ENCODE measurements at regions not wholly inside any gene's neighbourhood (a gene's known extent, or its start where the extent isn't known, plus 50 kb on each side); places are given as distances from the start of the nearest gene placed in this dataset.

DNA sequence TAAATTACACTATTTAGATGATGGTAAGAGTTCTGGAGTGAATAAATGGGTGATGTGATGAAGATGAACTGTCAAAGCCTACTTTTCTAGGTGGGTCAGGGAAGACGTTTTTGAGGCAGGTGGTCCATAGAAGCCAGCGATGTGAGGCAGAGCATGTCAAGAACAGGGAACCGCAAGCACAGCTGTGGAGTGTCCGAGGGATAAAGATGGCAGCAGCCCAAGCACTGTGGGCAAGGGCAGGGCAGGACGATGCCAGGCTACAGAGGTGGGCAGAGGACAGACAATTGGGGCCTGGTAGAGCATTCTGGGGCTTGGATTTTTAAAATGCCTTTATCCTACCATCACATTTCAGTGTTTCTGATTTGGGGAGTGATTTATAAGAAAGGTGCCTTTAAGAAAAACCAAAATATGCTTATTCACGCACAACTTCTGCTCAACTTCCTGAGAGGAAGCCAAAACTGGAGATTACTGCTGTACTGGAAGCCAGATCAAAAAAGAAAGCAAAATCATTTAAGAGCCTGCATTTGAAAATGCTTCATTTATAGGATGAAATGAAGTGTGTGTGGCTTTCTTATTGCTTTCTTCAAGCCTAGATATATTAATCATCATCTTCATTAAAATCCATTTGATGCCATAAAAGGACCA lies 119.0 kb upstream of the WDR17 start:
- H2AFZ ChIP-seq (ENCODE audit: low read depth, low read length), result no peak overlapping the region
- H3K27me3 ChIP-seq (ENCODE audit: insufficient read depth, low read length, poor library complexity), result no peaks in the 10 kb centered on the region
- no peaks in the 10 kb centered on the region for H4K20me1 ChIP-seq (ENCODE audit: insufficient read depth, low read length)
- TF ChIP-seq, protein P1, sequence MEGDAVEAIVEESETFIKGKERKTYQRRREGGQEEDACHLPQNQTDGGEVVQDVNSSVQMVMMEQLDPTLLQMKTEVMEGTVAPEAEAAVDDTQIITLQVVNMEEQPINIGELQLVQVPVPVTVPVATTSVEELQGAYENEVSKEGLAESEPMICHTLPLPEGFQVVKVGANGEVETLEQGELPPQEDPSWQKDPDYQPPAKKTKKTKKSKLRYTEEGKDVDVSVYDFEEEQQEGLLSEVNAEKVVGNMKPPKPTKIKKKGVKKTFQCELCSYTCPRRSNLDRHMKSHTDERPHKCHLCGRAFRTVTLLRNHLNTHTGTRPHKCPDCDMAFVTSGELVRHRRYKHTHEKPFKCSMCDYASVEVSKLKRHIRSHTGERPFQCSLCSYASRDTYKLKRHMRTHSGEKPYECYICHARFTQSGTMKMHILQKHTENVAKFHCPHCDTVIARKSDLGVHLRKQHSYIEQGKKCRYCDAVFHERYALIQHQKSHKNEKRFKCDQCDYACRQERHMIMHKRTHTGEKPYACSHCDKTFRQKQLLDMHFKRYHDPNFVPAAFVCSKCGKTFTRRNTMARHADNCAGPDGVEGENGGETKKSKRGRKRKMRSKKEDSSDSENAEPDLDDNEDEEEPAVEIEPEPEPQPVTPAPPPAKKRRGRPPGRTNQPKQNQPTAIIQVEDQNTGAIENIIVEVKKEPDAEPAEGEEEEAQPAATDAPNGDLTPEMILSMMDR (IDR thresholded peaks at IDR 0.05; ENCODE audit: borderline replicate concordance, extremely low read depth, low read length, poor library complexity, severe bottlenecking), result no peak
- no peak for TF ChIP-seq EZH2 (IDR thresholded peaks at IDR 0.05; ENCODE audit: borderline replicate concordance, low read depth, low read length, severe bottlenecking)
- no peak overlapping the region for H3K9ac ChIP-seq (ENCODE audit: low read depth, low read length)
- H3K79me2 ChIP-seq (ENCODE audit: insufficient read depth, low read length), result no peaks in the 10 kb centered on the region
- no peak for DNase-seq
- no peaks in the 10 kb centered on the region for H3K9me3 ChIP-seq (ENCODE audit: insufficient read depth, low read length, severe bottlenecking)
- no peak overlapping the region for H3K4me3 ChIP-seq (ENCODE audit: low read depth in 1 of 2, low read length in 2 of 2)
- no peak for ATAC-seq (ENCODE audit: insufficient read depth, low read depth)
- no peaks in the 10 kb centered on the region for H3K4me1 ChIP-seq (ENCODE audit: insufficient read depth, low read length)
- H3K36me3 ChIP-seq (ENCODE audit: insufficient read depth, low read length), result no peaks in the 10 kb centered on the region
- H3K27ac ChIP-seq (ENCODE audit: low read length), result no peak overlapping the region
- H3K4me2 ChIP-seq (ENCODE audit: insufficient read depth, low read length), result no peak overlapping the region

DNA sequence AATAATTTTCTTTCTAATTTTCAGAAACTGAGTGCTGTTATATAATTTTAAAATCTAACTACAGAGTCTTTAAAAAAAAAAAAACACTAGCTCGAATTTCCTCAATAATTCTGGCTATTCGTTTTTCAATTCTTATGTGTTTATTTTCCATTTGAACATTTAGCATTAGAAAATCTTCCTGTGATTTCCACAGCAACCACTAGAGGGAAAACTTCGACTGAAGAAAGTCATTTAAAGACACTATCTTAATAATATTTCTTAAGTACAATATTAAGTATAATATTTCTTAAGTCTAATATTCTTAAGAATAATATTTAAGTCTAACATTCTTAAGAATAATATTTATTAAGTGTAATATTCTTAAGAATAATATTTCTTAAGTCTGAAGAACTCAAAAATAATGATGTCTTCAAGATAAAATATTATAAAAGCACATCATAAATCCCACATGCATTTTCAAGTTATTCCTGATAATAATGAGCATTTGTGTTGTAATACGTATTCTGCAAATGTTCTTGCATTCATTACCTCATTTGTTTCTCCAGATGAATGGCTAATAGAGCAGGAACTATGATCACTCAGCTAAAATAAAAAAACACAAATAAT lies 118.4 kb upstream of the WDR17 start:
- H3K36me3 ChIP-seq (ENCODE audit: insufficient read depth, low read length), result no peaks in the 10 kb centered on the region
- no peak overlapping the region for H3K4me3 ChIP-seq (ENCODE audit: low read depth in 1 of 2, low read length in 2 of 2)
- DNase-seq, result no peak
- no peak overlapping the region for H3K9ac ChIP-seq (ENCODE audit: low read depth, low read length)
- H3K4me2 ChIP-seq (ENCODE audit: insufficient read depth, low read length), result no peak overlapping the region
- no peaks in the 10 kb centered on the region for H3K4me1 ChIP-seq (ENCODE audit: insufficient read depth, low read length)
- H4K20me1 ChIP-seq (ENCODE audit: insufficient read depth, low read length), result no peaks in the 10 kb centered on the region
- no peaks in the 10 kb centered on the region for H3K79me2 ChIP-seq (ENCODE audit: insufficient read depth, low read length)
- no peak overlapping the region for H2AFZ ChIP-seq (ENCODE audit: low read depth, low read length)
- H3K27me3 ChIP-seq (ENCODE audit: insufficient read depth, low read length, poor library complexity), result no peaks in the 10 kb centered on the region
- ATAC-seq (ENCODE audit: insufficient read depth, low read depth), result no peak; the same call in 2 of the 3 replicates
- no peaks in the 10 kb centered on the region for H3K9me3 ChIP-seq (ENCODE audit: insufficient read depth, low read length, severe bottlenecking)
- H3K27ac ChIP-seq (ENCODE audit: low read length), result no peak overlapping the region
- no peak for TF ChIP-seq EZH2 (IDR thresholded peaks at IDR 0.05; ENCODE audit: borderline replicate concordance, low read depth, low read length, severe bottlenecking)
- TF ChIP-seq, protein P1 (IDR thresholded peaks at IDR 0.05; ENCODE audit: borderline replicate concordance, extremely low read depth, low read length, poor library complexity, severe bottlenecking), result peak; percentile 58

DNA sequence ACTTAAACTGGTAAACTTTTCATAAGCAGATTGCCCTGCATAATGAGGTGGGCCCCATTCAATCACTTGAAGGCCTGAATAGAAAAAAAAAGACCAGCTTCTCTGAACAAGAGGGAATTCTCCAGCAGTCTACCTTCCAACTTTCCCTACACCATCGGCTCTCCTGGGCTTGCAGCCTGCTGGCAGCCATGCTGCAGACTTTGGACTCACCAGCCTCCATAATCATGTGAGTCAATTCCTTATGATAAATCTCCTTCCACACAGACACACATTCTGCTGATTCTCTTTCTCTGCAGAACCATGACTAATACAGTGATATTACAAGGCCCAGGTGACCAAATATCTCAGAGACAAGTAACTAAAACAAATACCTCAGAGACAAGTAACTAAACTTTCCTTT lies 113.8 kb upstream of the WDR17 start:
- H3K79me2 ChIP-seq (ENCODE audit: insufficient read depth, low read length), result no peaks in the 10 kb centered on the region
- no peak overlapping the region for H3K9ac ChIP-seq (ENCODE audit: low read depth, low read length)
- no peaks in the 10 kb centered on the region for H4K20me1 ChIP-seq (ENCODE audit: insufficient read depth, low read length)
- H2AFZ ChIP-seq (ENCODE audit: low read depth, low read length), result no peak overlapping the region
- H3K27me3 ChIP-seq (ENCODE audit: insufficient read depth, low read length, poor library complexity), result no peaks in the 10 kb centered on the region
- H3K4me1 ChIP-seq (ENCODE audit: insufficient read depth, low read length), result no peaks in the 10 kb centered on the region
- DNase-seq (no peak), ATAC-seq (ENCODE audit: insufficient read depth, low read depth) (no peak)
- TF ChIP-seq, protein P1 (IDR thresholded peaks at IDR 0.05; ENCODE audit: borderline replicate concordance, extremely low read depth, low read length, poor library complexity, severe bottlenecking), result no peak
- TF ChIP-seq EZH2 (IDR thresholded peaks at IDR 0.05; ENCODE audit: borderline replicate concordance, low read depth, low read length, severe bottlenecking), result no peak
- no peak overlapping the region for H3K4me2 ChIP-seq (ENCODE audit: insufficient read depth, low read length)
- H3K36me3 ChIP-seq (ENCODE audit: insufficient read depth, low read length), result no peaks in the 10 kb centered on the region
- H3K9me3 ChIP-seq (ENCODE audit: insufficient read depth, low read length, severe bottlenecking), result no peaks in the 10 kb centered on the region
- no peak overlapping the region for H3K27ac ChIP-seq (ENCODE audit: low read length)
- H3K4me3 ChIP-seq (ENCODE audit: low read depth in 1 of 2, low read length in 2 of 2), result no peak overlapping the region

All from DND-41 (cell line).